HL-60 (cell line): ENCODE measurements at regions not wholly inside any gene's neighbourhood (a gene's known extent, or its start where the extent isn't known, plus 50 kb on each side); places are given as distances from the start of the nearest gene placed in this dataset.

Source experiments
- DNase-seq, 2 experiments: peaks; one replicate each; pipeline ENCODE4 v3.0.0-alpha.2; 2010 to 2020; ENCODE audit warnings: low read depth in 1 of 2, low spot score in 1 of 2
- H3K27ac ChIP-seq: fragments of 250-450 bp; sonication (Bioruptor Pico); replicated peaks from 2 replicates; pipeline ENCODE4 v1.5.1; 2020; ENCODE audit warnings: mild to moderate bottlenecking, moderate library complexity
- H3K27me3 ChIP-seq: fragments of 250-450 bp; sonication (Bioruptor Pico); 2 replicates; pipeline ENCODE4 v1.5.1; 2021; ENCODE audit warnings: mild to moderate bottlenecking, moderate library complexity; ENCODE audit not compliant: insufficient read depth, poor library complexity, severe bottlenecking
- H3K4me3 ChIP-seq: replicated peaks from 2 replicates; pipeline ENCODE4 v1.5.1; 2011; ENCODE audit warnings: mild to moderate bottlenecking, control low read depth, low read length; ENCODE audit not compliant: insufficient read depth
- GABPA ChIP-seq: IDR thresholded peaks from 2 replicates; pipeline ENCODE4 v1.6.1; 2012; ENCODE audit warnings: low read depth
- POLR2AphosphoS5 ChIP-seq: IDR thresholded peaks from 2 replicates; pipeline ENCODE4 v1.6.1; 2012; ENCODE audit warnings: low read depth
- SPI1 ChIP-seq: IDR thresholded peaks from 2 replicates; pipeline ENCODE4 v1.6.1; 2012; ENCODE audit warnings: low read depth, mild to moderate bottlenecking, borderline replicate concordance
- TF ChIP-seq, protein P1 (sequence below): IDR thresholded peaks from 2 replicates; pipeline ENCODE4 v1.6.1; 2012; ENCODE audit warnings: low read depth; ENCODE audit not compliant: insufficient replicate concordance
- TF ChIP-seq, protein P2 (sequence below): IDR thresholded peaks from one replicate; pipeline ENCODE4 v1.5.1; 2011; ENCODE audit warnings: low read length, control low read depth, inconsistent platforms; ENCODE audit not compliant: insufficient read depth

DNA sequence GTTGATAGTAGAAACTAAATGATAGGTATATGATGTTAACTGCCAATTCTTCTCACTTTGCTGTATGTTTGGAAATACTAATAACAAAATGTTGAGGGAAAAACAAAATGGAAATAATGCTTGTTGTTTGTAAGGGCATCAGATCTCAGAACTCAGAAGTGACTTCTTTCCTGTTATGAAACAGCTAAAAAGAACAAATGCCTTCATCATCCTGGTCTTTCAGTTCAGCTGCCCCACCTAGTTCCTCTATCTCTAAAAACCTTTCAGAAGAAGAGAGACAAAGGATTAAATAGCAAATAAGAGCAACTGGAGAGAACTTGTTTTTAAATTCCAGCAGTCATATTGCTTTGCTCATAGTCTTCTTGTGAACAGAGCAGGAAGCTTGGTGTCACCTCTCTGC, 345.3 kb upstream of the NCAM1 start:
- Histone ChIP-seq H3K4me3 (no peak overlapping the region), H3K27me3 (no peaks in the 10 kb centered on the region), H3K27ac (no peak overlapping the region)
- no peak for DNase-seq
- TF ChIP-seq, protein P1, sequence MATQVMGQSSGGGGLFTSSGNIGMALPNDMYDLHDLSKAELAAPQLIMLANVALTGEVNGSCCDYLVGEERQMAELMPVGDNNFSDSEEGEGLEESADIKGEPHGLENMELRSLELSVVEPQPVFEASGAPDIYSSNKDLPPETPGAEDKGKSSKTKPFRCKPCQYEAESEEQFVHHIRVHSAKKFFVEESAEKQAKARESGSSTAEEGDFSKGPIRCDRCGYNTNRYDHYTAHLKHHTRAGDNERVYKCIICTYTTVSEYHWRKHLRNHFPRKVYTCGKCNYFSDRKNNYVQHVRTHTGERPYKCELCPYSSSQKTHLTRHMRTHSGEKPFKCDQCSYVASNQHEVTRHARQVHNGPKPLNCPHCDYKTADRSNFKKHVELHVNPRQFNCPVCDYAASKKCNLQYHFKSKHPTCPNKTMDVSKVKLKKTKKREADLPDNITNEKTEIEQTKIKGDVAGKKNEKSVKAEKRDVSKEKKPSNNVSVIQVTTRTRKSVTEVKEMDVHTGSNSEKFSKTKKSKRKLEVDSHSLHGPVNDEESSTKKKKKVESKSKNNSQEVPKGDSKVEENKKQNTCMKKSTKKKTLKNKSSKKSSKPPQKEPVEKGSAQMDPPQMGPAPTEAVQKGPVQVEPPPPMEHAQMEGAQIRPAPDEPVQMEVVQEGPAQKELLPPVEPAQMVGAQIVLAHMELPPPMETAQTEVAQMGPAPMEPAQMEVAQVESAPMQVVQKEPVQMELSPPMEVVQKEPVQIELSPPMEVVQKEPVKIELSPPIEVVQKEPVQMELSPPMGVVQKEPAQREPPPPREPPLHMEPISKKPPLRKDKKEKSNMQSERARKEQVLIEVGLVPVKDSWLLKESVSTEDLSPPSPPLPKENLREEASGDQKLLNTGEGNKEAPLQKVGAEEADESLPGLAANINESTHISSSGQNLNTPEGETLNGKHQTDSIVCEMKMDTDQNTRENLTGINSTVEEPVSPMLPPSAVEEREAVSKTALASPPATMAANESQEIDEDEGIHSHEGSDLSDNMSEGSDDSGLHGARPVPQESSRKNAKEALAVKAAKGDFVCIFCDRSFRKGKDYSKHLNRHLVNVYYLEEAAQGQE: no peak
- TF ChIP-seq, protein P2, sequence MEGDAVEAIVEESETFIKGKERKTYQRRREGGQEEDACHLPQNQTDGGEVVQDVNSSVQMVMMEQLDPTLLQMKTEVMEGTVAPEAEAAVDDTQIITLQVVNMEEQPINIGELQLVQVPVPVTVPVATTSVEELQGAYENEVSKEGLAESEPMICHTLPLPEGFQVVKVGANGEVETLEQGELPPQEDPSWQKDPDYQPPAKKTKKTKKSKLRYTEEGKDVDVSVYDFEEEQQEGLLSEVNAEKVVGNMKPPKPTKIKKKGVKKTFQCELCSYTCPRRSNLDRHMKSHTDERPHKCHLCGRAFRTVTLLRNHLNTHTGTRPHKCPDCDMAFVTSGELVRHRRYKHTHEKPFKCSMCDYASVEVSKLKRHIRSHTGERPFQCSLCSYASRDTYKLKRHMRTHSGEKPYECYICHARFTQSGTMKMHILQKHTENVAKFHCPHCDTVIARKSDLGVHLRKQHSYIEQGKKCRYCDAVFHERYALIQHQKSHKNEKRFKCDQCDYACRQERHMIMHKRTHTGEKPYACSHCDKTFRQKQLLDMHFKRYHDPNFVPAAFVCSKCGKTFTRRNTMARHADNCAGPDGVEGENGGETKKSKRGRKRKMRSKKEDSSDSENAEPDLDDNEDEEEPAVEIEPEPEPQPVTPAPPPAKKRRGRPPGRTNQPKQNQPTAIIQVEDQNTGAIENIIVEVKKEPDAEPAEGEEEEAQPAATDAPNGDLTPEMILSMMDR: no peak
- TF ChIP-seq GABPA: no peak
- TF ChIP-seq POLR2AphosphoS5: no peak
- TF ChIP-seq SPI1: no peak

DNA sequence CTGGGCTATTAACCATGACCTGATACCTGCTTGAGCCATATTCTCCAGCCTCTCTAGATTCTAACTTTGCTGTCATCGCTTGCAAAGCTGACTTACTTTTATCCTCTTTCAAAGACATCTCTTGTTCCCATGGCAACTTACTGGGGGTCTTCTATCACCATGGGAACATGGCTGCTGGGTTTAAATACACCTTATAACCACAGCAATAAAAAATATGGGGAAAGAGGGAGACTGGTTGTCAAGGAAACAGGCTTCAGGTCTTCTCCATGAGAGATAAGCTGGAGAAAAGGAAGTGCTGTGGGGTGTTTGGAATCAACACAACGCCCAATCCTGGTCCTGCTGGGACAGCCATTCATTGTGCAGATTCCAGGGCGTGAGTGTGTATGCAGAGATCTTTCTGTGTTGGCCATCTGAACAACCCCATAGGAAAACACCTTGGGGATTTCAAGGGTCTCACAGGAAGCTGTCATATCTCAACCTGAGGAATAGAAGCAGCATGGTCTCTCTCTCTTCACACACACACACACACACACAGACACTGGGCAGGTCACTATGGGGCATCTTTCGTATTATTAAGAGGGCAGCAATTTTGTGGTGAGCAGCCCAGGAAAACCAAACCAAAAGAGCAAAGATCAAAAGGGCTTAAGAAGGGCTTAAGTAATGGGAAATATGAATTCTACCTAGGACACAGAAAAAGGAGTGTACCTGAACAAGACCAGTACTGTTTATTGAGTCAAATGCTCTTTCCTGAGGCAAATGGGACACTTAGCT, 344.7 kb upstream of the NCAM1 start:
- no peak overlapping the region for H3K27ac ChIP-seq

DNA sequence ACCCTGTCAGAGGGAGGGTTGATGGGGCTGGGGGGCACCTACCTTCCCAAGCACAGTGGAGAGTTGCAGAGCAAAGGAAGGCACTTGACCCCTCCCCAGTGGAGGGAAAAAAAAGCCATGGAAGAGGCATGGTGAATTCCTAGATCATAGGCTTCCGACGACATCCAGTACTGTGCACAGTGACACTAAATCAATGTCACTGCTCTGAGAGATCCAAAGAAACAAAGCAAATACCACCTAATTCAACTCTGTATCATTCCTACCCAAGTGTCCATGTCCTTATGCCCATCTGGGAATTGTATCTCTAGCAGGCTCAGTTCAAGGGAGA, 344.2 kb upstream of the NCAM1 start:
- TF ChIP-seq GABPA: no peak
- TF ChIP-seq POLR2AphosphoS5: no peak
- TF ChIP-seq, protein P1: no peak
- TF ChIP-seq SPI1: no peak
- TF ChIP-seq, protein P2: no peak
- no peak for DNase-seq
- Histone ChIP-seq H3K27ac (no peak overlapping the region), H3K4me3 (no peak overlapping the region), H3K27me3 (no peaks in the 10 kb centered on the region)

More for the DNA sequence above, 344.7 kb upstream of the NCAM1 start:
- TF ChIP-seq, protein P2: no peak
- TF ChIP-seq, protein P1: no peak
- TF ChIP-seq GABPA (no peak), SPI1 (no peak), POLR2AphosphoS5 (no peak)
- no peak for DNase-seq
- Histone ChIP-seq H3K27me3 (no peaks in the 10 kb centered on the region), H3K4me3 (no peak overlapping the region)
